C4-2B (cell line): ENCODE measurements at regions not wholly inside any gene's neighbourhood (a gene's known extent, or its start where the extent isn't known, plus 50 kb on each side); places are given as distances from the start of the nearest gene placed in this dataset.

Experiments
- CTCF ChIP-seq: fragments of 450-650 bp; conservative IDR thresholded peaks from 2 replicates; pipeline ENCODE4 v1.5.1; 2017; ENCODE audit warnings: mild to moderate bottlenecking
- ZFX ChIP-seq: fragments of 450-650 bp; IDR thresholded peaks from 2 replicates; pipeline ENCODE4 v1.6.1; 2017

DNA sequence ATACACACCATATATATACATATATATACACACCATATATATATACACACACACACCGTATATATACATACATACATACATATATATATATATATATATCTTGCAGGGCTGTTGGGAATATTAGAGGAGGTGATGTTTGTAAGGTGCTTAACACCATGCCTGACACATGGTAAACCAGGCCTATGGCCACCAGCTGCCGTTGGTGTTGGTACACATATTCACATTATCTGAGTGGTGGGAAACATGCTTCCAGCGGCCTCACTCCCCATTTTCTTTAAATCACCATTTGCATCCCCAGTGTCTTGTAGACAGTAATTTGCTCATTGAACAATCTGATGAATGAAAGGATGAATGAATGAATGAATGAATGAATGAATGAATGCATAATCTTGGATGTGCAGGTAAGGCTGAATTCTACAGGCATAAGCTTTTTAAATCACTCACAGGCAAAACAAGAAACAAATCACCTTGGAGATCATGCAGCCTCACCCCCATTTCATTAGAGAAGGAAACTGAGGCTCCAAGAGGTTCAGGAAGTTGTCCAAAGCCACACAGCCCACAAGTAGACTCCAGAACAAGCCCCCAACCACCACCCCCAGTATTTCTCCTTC lies 527.8 kb downstream of the MIAT start:
- TF ChIP-seq CTCF: no peak
- no peak for TF ChIP-seq ZFX
